HepG2 (cell line): ENCODE measurements at regions not wholly inside any gene's neighbourhood (a gene's known extent, or its start where the extent isn't known, plus 50 kb on each side); places are given as distances from the start of the nearest gene placed in this dataset.

Source experiments
- CTCF ChIP-seq: sonication (generic); formaldehyde crosslinking; IDR thresholded peaks from 2 replicates; pipeline ENCODE4 v1.5.0; 2020; ENCODE audit warnings: mild to moderate bottlenecking, missing genetic modification reagents, moderate library complexity
- FOXC1 ChIP-seq: sonication (generic); formaldehyde crosslinking; IDR thresholded peaks from 2 replicates; pipeline ENCODE4 v1.8.0; 2022; ENCODE audit warnings: mild to moderate bottlenecking, missing genetic modification reagents, borderline replicate concordance
- HMG20B ChIP-seq: conservative IDR thresholded peaks from 2 replicates; pipeline ENCODE4 v1.6.1; 2016; ENCODE audit warnings: missing genetic modification reagents, missing compliant biosample characterization
- IKZF1 ChIP-seq: fragments of 450-650 bp; IDR thresholded peaks from 2 replicates; pipeline ENCODE4 v1.7.1; 2016
- JUNB ChIP-seq: sonication (generic); formaldehyde crosslinking; IDR thresholded peaks from 2 replicates; pipeline ENCODE4 v1.8.0; 2022; ENCODE audit warnings: missing genetic modification reagents, mild to moderate bottlenecking, borderline replicate concordance
- MLX ChIP-seq: IDR thresholded peaks from 2 replicates; pipeline ENCODE4 v1.6.1; 2016
- PRPF4 ChIP-seq: fragments of 200-400 bp; formaldehyde crosslinking; IDR thresholded peaks from 2 replicates; pipeline ENCODE4 v1.6.1; 2016; ENCODE audit warnings: low read length, low read depth; ENCODE audit not compliant: poor library complexity, severe bottlenecking
- SNAPC5 ChIP-seq: sonication (generic); formaldehyde crosslinking; IDR thresholded peaks from 2 replicates; pipeline ENCODE4 v1.8.1; 2023; ENCODE audit warnings: mild to moderate bottlenecking, missing genetic modification reagents, borderline replicate concordance
- STAT5B ChIP-seq: sonication (generic); formaldehyde crosslinking; IDR thresholded peaks from 2 replicates; pipeline ENCODE4 v1.4.0; 2020; ENCODE audit warnings: missing genetic modification reagents
- ZNF18 ChIP-seq: sonication (generic); formaldehyde crosslinking; IDR thresholded peaks from 2 replicates; pipeline ENCODE4 v1.8.0; 2022; ENCODE audit warnings: mild to moderate bottlenecking, missing genetic modification reagents; ENCODE audit not compliant: insufficient replicate concordance
- ZNF652 ChIP-seq: IDR thresholded peaks from 2 replicates; pipeline ENCODE4 v1.6.1; 2016; ENCODE audit warnings: low read depth, borderline replicate concordance
- ZSCAN9 ChIP-seq: IDR thresholded peaks from 2 replicates; pipeline ENCODE4 v1.6.1; 2016; ENCODE audit warnings: borderline replicate concordance
- ZUFSP ChIP-seq: sonication (generic); formaldehyde crosslinking; IDR thresholded peaks from 2 replicates; pipeline ENCODE4 v1.9.0; 2021; ENCODE audit warnings: missing genetic modification reagents, mild to moderate bottlenecking, borderline replicate concordance

GRCh38 chr5:86894056-86894455, 276.3 kb downstream of the COX7C start:
- TF ChIP-seq CTCF (CRISPR knock-in tag) (no peak), PRPF4 (no peak), STAT5B (no peak), IKZF1 (no peak), ZNF652 (CRISPR knock-in tag) (no peak), ZUFSP (CRISPR knock-in tag) (no peak), SNAPC5 (CRISPR knock-in tag) (no peak), HMG20B (CRISPR knock-in tag) (no peak), MLX (CRISPR knock-in tag) (no peak), ZSCAN9 (CRISPR knock-in tag) (no peak), ZNF18 (CRISPR knock-in tag) (no peak), JUNB (CRISPR knock-in tag) (no peak), FOXC1 (CRISPR knock-in tag) (no peak)
